HG02973 (cell line): ENCODE measurements at regions not wholly inside any gene's neighbourhood (a gene's known extent, or its start where the extent isn't known, plus 50 kb on each side); places are given as distances from the start of the nearest gene placed in this dataset.

Source experiments
- ATAC-seq: cut with Tn5 transposase; IDR thresholded peaks from one replicate; pipeline ENCODE4 v1.9.1; 2021; ENCODE audit warnings: moderate library complexity; ENCODE audit not compliant: unreplicated experiment

DNA sequence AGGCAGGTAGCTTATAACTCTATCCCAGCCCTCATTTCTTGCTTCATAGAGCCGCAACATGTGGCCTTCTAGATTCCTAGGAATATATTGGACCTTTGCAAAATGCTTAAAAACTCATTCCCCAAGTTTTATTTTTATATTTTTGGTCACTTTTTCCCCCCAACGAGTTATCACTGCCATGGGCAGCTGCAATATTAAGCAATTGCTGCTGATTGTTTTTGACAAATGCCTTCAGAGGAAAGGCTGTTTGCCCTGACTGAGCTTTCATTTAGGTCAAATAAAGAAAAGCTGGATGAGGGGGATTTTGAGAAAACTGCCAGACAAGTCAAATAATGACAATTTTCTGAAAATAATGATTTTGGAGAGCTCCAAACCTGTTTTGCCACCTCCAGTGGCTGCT, 976.9 kb upstream of the MBL2 start:
- ATAC-seq: no peak

DNA sequence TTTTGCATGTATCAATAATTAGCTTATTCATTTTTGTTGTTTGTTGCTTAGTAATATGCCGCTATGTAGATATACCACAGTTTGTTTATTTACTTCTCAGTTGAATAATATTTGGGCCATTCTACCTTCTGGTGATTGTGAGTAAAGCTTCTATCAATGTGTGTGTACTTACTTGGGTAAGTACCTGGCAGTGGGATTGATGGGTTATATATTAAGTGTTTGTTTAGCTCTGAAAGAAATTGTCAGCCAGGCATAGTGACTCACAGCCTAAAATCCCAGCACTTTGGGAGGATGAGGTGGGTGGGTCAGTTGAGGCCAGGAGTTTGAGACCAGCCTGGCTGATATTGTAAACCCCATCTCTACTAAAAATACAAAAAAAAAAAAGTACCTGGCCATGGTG, 975.7 kb upstream of the MBL2 start:
- ATAC-seq: no peak

DNA sequence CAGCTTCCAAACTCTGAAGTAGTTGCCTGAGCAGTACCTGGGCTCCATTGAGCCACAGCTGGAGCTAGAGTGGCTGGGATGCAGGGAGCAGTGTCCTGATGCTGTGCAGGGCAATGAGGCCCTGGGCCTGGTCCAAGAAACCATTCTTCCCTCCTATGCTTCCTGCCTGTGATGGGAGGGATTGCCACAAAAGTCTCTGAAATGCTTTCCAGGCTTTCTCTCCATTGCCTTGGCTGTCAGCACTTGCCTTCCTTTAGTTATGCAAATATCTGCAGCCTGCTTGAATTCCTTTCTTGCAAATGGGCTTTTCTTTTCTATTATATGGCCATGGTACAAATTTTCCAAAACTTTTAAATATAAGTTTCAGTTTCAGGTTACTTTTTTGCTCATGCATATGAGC, 972.2 kb upstream of the MBL2 start:
- ATAC-seq: no peak

DNA sequence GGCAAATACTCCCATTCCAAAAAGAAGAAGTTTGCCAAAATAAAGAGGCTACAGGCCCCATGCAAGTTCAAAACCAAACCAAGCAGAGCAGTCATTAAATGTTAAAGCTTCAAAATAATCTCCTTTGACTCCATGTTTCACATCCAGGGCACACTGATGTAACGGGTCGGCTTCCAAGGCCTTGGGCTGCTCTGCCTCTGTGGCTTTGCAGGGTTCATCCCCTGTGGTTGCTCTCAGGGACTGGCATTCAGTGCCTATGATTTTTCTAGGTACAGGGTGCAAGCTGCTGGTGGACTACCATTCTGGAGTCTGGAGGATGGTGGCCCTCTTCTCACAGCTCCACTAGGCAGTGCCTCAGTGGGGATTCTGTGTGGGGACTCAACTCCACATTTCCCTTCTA, 971.6 kb upstream of the MBL2 start:
- ATAC-seq: no peak

GRCh38 chr10:53737132-53737531, 964.5 kb upstream of the MBL2 start:
- ATAC-seq: no peak

- no peak for ATAC-seq
Observed at GRCh38 chr10:53726921-53727320, 954.3 kb upstream of the MBL2 start.

- ATAC-seq: no peak
Observed at GRCh38 chr10:53724581-53724980, 952.0 kb upstream of the MBL2 start.

DNA sequence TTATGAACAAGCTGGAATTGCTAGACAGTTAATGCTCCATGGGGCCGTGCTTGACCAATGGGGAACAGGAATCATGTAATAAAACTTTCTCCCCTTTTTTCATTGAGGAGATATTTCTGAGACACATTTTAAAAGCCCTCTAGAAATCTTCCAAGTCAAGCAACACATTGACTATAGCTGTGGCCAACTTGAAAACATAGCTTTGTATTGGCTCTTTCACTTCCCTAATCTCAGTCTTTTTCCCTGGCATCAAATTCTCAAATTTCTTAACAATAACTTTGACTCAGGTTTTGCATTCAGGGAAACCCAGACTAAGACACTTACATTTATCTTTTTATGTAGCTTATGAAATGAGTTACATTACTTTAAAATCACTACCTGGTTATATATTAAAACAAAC, 947.1 kb upstream of the MBL2 start:
- no peak for ATAC-seq

DNA sequence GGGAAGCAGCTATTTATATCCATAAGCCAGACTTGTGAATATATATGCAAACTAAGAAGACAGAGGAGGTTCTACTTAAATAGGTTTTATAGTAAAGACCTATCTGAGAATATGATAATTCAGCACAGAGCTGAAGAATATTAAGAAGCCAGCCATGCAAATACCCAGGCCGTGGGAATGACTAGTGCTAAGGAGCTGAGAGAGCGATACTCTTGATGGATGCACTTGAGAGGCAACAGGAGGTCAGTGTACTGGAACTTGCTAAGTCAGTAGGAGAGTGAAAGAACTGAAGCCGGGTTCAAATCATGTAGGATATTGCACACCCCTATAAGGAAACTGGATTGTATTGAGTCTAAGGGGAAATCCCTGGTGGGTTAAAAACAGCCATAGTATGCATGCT, 943.6 kb upstream of the MBL2 start:
- ATAC-seq: no peak

- no peak for ATAC-seq
Observed at GRCh38 chr10:53713431-53713830, 940.8 kb upstream of the MBL2 start.

DNA sequence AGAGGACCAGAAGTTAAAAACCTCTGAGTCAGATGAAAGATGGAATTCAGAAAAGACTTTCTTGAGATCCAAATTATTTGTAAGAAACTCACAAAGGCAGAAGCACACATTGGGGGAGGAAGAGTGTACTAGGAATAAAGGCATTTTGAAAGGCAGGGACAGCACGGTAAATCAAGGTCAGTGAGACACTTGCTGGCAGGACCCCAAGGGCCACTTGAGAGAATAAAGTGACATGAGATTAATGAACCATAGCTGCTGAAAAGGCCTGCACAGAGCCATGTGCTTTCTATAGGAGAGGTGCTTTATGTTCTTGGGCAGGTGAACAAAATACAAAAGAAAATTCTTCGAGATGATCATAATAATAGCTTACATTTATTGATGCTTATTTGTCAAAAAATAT, 929.9 kb upstream of the MBL2 start:
- no peak for ATAC-seq

DNA sequence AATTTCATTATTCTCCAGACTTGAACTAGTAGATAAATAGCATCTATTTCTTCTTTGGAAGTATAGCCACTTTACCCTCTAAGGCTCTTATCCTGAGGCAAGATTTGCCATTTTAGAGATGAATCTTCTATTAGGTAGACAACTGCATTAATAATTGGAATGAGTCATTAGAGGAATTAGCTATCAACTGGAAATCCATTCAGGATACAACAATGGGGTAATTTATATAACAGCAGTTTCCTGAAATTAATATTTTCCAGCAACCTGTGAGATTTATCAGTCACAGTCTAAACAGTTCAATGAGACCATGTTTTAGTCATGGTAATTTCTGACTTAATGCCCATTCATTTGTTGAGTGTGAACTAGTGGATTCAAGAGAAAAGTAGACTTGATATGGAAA, 928.6 kb upstream of the MBL2 start:
- ATAC-seq: no peak

- no peak for ATAC-seq
Observed at GRCh38 chr10:53700278-53700677, 927.7 kb upstream of the MBL2 start.

GRCh38 chr10:53699684-53700083, 927.1 kb upstream of the MBL2 start:
- ATAC-seq: no peak

- ATAC-seq: no peak
Observed at GRCh38 chr10:53699231-53699630, 926.6 kb upstream of the MBL2 start.

DNA sequence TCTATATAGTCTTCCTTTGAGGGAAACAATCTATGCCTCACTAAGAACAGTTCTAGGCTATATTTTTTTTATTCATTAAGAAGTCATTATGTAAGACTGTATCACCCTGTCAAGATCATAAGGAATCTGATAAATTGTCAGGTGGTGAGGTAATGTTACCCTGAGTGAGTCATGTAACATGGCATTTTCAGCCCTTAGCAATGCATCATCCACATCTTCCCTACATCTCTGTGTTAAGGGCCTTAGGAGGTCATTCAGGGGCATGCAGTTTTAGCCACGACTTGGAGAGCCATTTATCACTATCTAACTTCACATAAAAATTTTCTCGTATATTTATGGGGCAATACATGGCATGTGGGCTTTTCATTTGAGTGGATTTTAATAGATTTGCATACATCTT, 924.5 kb upstream of the MBL2 start:
- no peak for ATAC-seq

GRCh38 chr10:53690524-53691240, 918.1 kb upstream of the MBL2 start:
- no peak for ATAC-seq

GRCh38 chr10:53687800-53688199, 915.2 kb upstream of the MBL2 start:
- ATAC-seq: no peak

- no peak for ATAC-seq
Observed at GRCh38 chr10:53682885-53683284, 910.3 kb upstream of the MBL2 start.

DNA sequence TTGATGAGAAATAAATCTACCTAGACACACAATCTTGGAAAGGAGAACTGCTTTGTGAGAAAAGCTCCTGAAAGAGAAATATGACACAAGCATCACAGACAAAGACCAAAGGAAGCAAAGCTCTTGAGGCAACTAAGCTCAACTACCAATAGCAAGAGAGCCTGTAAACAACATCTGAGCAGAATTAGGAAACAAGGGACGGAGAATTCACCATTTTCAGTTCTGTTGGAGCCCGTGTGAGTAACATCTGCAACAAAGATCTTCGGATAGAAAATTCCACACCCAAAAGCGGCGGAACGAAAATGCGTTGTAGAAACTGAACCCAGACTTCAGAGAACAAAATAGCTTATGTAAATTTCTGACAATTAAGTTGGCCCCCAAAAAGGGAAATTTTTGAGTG, 909.9 kb upstream of the MBL2 start:
- no peak for ATAC-seq

- no peak for ATAC-seq
Observed at GRCh38 chr10:53679666-53680065, 907.1 kb upstream of the MBL2 start.

DNA sequence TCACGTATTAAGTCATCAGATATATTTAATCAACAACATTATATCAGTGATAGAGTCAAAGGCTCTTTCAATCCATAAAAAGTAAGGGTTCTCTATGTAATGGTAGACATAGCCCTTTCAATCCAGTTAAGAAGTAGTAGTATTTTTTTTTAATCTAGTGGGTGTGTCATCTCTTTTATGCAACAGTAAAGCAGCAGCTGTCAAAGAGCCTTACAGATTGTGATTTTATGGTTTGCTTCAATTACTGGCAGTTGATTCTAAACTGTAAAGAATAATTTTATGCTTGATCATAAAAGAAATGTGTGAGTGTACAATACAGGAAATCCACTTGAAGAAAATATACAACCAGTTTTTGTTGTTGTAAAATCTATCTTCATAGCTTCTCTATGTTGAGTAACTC, 902.6 kb upstream of the MBL2 start:
- ATAC-seq: no peak

DNA sequence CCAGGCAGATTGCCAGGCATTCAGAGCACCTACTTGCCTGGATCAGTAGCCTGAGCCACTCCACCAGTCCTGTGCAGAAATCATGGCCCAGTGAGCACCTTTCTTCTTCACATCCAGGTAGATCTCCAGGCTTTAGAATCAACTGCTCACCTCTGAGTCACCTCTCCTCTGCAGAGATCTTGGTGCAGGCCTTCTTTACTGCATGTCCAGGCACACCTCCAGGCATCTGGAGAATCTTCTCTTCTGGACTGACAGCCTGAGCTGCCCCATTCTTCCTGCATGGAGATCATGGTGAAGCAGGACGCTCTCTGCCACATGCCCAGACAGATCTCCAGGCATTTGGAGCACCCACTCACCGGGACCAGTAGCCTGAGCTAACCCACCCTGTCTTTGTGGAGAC, 894.5 kb upstream of the MBL2 start:
- ATAC-seq: no peak
